ENCODE measurements at regions not wholly inside any gene's neighbourhood (a gene's known extent, or its start where the extent isn't known, plus 50 kb on each side); places are given as distances from the start of the nearest gene placed in this dataset.
"Not testable (repeated sequence)": the region's sequence is repeated elsewhere in the genome, so short reads cannot be mapped to it uniquely, and the experiment has no call there.

- not testable (repeated sequence) for H3K4me3 ChIP-seq (ENCODE audit: low read length); H3K9me3 ChIP-seq (ENCODE audit: low read length); H3K9ac ChIP-seq (ENCODE audit: low read length); H3K9me2 ChIP-seq (ENCODE audit: insufficient read depth, low read length); H3K4me2 ChIP-seq (ENCODE audit: low read length); H3K79me2 ChIP-seq (replicated peaks; ENCODE audit: insufficient read depth, low read length); H3K36me3 ChIP-seq (ENCODE audit: insufficient read depth, low read length); H4K20me1 ChIP-seq (ENCODE audit: insufficient read depth); H3F3A ChIP-seq (ENCODE audit: insufficient read depth, low read length, poor library complexity, severe bottlenecking); H3K27me3 ChIP-seq (ENCODE audit: insufficient read depth, low read depth, low read length); H2AFZ ChIP-seq (ENCODE audit: low read depth, low read length); H3K27ac ChIP-seq (ENCODE audit: low read length)
These were observed 274.2 kb downstream of the POTED start for GRCh38 chr21:13883641-13884395.

- H3F3A ChIP-seq (ENCODE audit: insufficient read depth, low read length, poor library complexity, severe bottlenecking); H3K36me3 ChIP-seq (ENCODE audit: insufficient read depth, low read length); H3K9me3 ChIP-seq (ENCODE audit: low read length); H3K9ac ChIP-seq (ENCODE audit: low read length); H3K27ac ChIP-seq (ENCODE audit: low read length); H3K9me2 ChIP-seq (ENCODE audit: insufficient read depth, low read length); H3K27me3 ChIP-seq (ENCODE audit: insufficient read depth, low read depth, low read length); H4K20me1 ChIP-seq (ENCODE audit: insufficient read depth); H2AFZ ChIP-seq (ENCODE audit: low read depth, low read length); H3K4me2 ChIP-seq (ENCODE audit: low read length); H3K4me3 ChIP-seq (ENCODE audit: low read length); H3K79me2 ChIP-seq (replicated peaks; ENCODE audit: insufficient read depth, low read length): not testable (repeated sequence)
These were observed 267.9 kb downstream of the POTED start for GRCh38 chr21:13877503-13877902.

GRCh38 chr21:13876999-13877398 lies 267.4 kb downstream of the POTED start:
- not testable (repeated sequence) for H3K9ac ChIP-seq (ENCODE audit: low read length); H4K20me1 ChIP-seq (ENCODE audit: insufficient read depth); H3K79me2 ChIP-seq (replicated peaks; ENCODE audit: insufficient read depth, low read length); H2AFZ ChIP-seq (ENCODE audit: low read depth, low read length); H3K4me2 ChIP-seq (ENCODE audit: low read length); H3K4me3 ChIP-seq (ENCODE audit: low read length); H3K27me3 ChIP-seq (ENCODE audit: insufficient read depth, low read depth, low read length); H3K27ac ChIP-seq (ENCODE audit: low read length); H3K9me2 ChIP-seq (ENCODE audit: insufficient read depth, low read length); H3K36me3 ChIP-seq (ENCODE audit: insufficient read depth, low read length); H3K9me3 ChIP-seq (ENCODE audit: low read length); H3F3A ChIP-seq (ENCODE audit: insufficient read depth, low read length, poor library complexity, severe bottlenecking)

GRCh38 chr21:13874001-13874400 lies 264.4 kb downstream of the POTED start:
- not testable (repeated sequence) for H4K20me1 ChIP-seq (ENCODE audit: insufficient read depth); H3K27me3 ChIP-seq (ENCODE audit: insufficient read depth, low read depth, low read length); H3K9ac ChIP-seq (ENCODE audit: low read length); H3K79me2 ChIP-seq (replicated peaks; ENCODE audit: insufficient read depth, low read length); H3F3A ChIP-seq (ENCODE audit: insufficient read depth, low read length, poor library complexity, severe bottlenecking); H3K4me3 ChIP-seq (ENCODE audit: low read length); H3K9me2 ChIP-seq (ENCODE audit: insufficient read depth, low read length); H3K27ac ChIP-seq (ENCODE audit: low read length); H3K9me3 ChIP-seq (ENCODE audit: low read length); H3K36me3 ChIP-seq (ENCODE audit: insufficient read depth, low read length); H3K4me2 ChIP-seq (ENCODE audit: low read length); H2AFZ ChIP-seq (ENCODE audit: low read depth, low read length)

DNA sequence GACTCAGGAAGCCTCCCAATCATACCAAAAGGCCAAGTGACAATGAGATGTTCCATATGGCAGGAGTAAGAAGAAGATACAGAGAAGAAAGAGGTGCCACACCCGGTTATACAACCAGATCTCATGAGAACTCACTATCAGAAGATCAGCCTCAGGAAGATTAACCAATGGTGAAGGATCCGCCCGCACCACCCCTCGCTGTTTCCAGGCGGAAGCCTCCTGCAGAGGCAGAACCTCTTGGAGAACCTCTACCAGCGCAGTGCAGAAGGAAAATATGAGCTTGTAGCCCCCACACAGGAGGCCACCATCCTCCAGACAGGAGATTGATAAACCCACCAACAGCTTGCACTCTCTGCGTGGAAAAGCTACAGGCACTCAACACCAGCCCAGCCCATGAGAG lies 245.1 kb downstream of the POTED start:
- no peaks in the 10 kb centered on the region for H3K9me2 ChIP-seq (ENCODE audit: insufficient read depth, low read length)
- H3K27me3 ChIP-seq (ENCODE audit: insufficient read depth, low read depth, low read length) = no peaks in the 10 kb centered on the region
- H3K79me2 ChIP-seq (replicated peaks; ENCODE audit: insufficient read depth, low read length) = no peaks in the 10 kb centered on the region
- TF ChIP-seq, protein P1, sequence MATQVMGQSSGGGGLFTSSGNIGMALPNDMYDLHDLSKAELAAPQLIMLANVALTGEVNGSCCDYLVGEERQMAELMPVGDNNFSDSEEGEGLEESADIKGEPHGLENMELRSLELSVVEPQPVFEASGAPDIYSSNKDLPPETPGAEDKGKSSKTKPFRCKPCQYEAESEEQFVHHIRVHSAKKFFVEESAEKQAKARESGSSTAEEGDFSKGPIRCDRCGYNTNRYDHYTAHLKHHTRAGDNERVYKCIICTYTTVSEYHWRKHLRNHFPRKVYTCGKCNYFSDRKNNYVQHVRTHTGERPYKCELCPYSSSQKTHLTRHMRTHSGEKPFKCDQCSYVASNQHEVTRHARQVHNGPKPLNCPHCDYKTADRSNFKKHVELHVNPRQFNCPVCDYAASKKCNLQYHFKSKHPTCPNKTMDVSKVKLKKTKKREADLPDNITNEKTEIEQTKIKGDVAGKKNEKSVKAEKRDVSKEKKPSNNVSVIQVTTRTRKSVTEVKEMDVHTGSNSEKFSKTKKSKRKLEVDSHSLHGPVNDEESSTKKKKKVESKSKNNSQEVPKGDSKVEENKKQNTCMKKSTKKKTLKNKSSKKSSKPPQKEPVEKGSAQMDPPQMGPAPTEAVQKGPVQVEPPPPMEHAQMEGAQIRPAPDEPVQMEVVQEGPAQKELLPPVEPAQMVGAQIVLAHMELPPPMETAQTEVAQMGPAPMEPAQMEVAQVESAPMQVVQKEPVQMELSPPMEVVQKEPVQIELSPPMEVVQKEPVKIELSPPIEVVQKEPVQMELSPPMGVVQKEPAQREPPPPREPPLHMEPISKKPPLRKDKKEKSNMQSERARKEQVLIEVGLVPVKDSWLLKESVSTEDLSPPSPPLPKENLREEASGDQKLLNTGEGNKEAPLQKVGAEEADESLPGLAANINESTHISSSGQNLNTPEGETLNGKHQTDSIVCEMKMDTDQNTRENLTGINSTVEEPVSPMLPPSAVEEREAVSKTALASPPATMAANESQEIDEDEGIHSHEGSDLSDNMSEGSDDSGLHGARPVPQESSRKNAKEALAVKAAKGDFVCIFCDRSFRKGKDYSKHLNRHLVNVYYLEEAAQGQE (IDR thresholded peaks at IDR 0.05; ENCODE audit: borderline replicate concordance) = no peak
- TF ChIP-seq TAF1 (IDR thresholded peaks at IDR 0.05; ENCODE audit: low read depth) (no peak), EP300 (conservative IDR thresholded peaks at IDR 0.05; ENCODE audit: poor library complexity, severe bottlenecking) (no peak)
- no peak overlapping the region for H3K4me3 ChIP-seq (ENCODE audit: low read length)
- H3K9ac ChIP-seq (ENCODE audit: low read length) = no peak overlapping the region
- no peaks in the 10 kb centered on the region for H3K36me3 ChIP-seq (ENCODE audit: insufficient read depth, low read length)
- H3K9me3 ChIP-seq (ENCODE audit: low read length) = no peaks in the 10 kb centered on the region
- no peak overlapping the region for H3K4me2 ChIP-seq (ENCODE audit: low read length)
- no peaks in the 10 kb centered on the region for H4K20me1 ChIP-seq (ENCODE audit: insufficient read depth)
- H2AFZ ChIP-seq (ENCODE audit: low read depth, low read length) = no peak overlapping the region
- H3F3A ChIP-seq (ENCODE audit: insufficient read depth, low read length, poor library complexity, severe bottlenecking) = no peaks in the 10 kb centered on the region
- H3K27ac ChIP-seq (ENCODE audit: low read length) = no peak overlapping the region

- H3K4me3 ChIP-seq (ENCODE audit: low read length); H3K9ac ChIP-seq (ENCODE audit: low read length); H3K9me3 ChIP-seq (ENCODE audit: low read length); H3K79me2 ChIP-seq (replicated peaks; ENCODE audit: insufficient read depth, low read length); H3K36me3 ChIP-seq (ENCODE audit: insufficient read depth, low read length); H2AFZ ChIP-seq (ENCODE audit: low read depth, low read length); H3K4me2 ChIP-seq (ENCODE audit: low read length); H3F3A ChIP-seq (ENCODE audit: insufficient read depth, low read length, poor library complexity, severe bottlenecking); H3K27ac ChIP-seq (ENCODE audit: low read length); H3K9me2 ChIP-seq (ENCODE audit: insufficient read depth, low read length); H4K20me1 ChIP-seq (ENCODE audit: insufficient read depth); H3K27me3 ChIP-seq (ENCODE audit: insufficient read depth, low read depth, low read length): not testable (repeated sequence)
These were observed 241.2 kb downstream of the POTED start for GRCh38 chr21:13850808-13851207.

- H3K4me2 ChIP-seq (ENCODE audit: low read length); H3K9ac ChIP-seq (ENCODE audit: low read length); H3K79me2 ChIP-seq (replicated peaks; ENCODE audit: insufficient read depth, low read length); H3K36me3 ChIP-seq (ENCODE audit: insufficient read depth, low read length); H3K27ac ChIP-seq (ENCODE audit: low read length); H3K9me3 ChIP-seq (ENCODE audit: low read length); H3K27me3 ChIP-seq (ENCODE audit: insufficient read depth, low read depth, low read length); H3K4me3 ChIP-seq (ENCODE audit: low read length); H3K9me2 ChIP-seq (ENCODE audit: insufficient read depth, low read length); H2AFZ ChIP-seq (ENCODE audit: low read depth, low read length); H4K20me1 ChIP-seq (ENCODE audit: insufficient read depth); H3F3A ChIP-seq (ENCODE audit: insufficient read depth, low read length, poor library complexity, severe bottlenecking): not testable (repeated sequence)
These were observed 239.9 kb downstream of the POTED start for GRCh38 chr21:13849489-13849888.

Data from neural cell (in vitro differentiated cells).